HCT116 (cell line): ENCODE measurements at regions not wholly inside any gene's neighbourhood (a gene's known extent, or its start where the extent isn't known, plus 50 kb on each side); places are given as distances from the start of the nearest gene placed in this dataset.

Experiments used
- ATAC-seq: fragments of 200-7000 bp; cut with Tn5 transposase; 2 replicates; pipeline ENCODE4 v1.9.1; 2020; ENCODE audit warnings: mild to moderate bottlenecking, moderate library complexity
- BruUV-seq: library from RNA; stranded (reverse); fragments of 400-500 nt; replicated peaks from 2 replicates; lab custom pipeline; 2021; lab: Mats Ljungman, UMichigan
- CTCF ChIA-PET: fragments of 300-600 bp; sonication (Branson Sonifier 250); formaldehyde crosslinking; loops from one replicate; lab custom pipeline; 2021; ENCODE audit warnings: antibody characterized with exemption; lab: Charles Lee
- POLR2A ChIA-PET: fragments of 300-600, 350-600 bp; sonication (Branson Sonifier 250); formaldehyde crosslinking; loops from one replicate; lab custom pipeline; 2021; ENCODE audit warnings: antibody characterized with exemption; lab: Charles Lee
- RAD21 ChIA-PET, 2 experiments: fragments of 300-600 bp; sonication (Branson Sonifier 250); formaldehyde crosslinking; loops; one replicate each; lab custom pipeline; 2023; ENCODE audit warnings: low total read pairs in 2 of 2; ENCODE audit not compliant: uncharacterized antibody in 2 of 2, unreplicated experiment in 2 of 2, low non-redundant PET in 1 of 2; lab: Charles Lee
- DNase-seq: peaks from one replicate; pipeline ENCODE4 v3.0.0-alpha.2; 2010; ENCODE audit warnings: low read depth, low spot score
- H2AFZ ChIP-seq: fragments of 200-600 bp; shearing (Covaris generic), sonication (generic); 2 replicates; pipeline ENCODE4 v1.6.1; 2017; ENCODE audit warnings: low read depth, mixed run types, mixed read lengths, antibody characterized with exemption, low read length; ENCODE audit not compliant: poor library complexity, severe bottlenecking
- H3K27ac ChIP-seq: 2 replicates; pipeline ENCODE4 v1.5.1; 2012; ENCODE audit warnings: low read depth, low read length
- H3K27me3 ChIP-seq: fragments of 200-600 bp; sonication (generic); 2 replicates; pipeline ENCODE4 v1.6.1; 2016; ENCODE audit warnings: mixed run types, low read length, mixed read lengths; ENCODE audit not compliant: insufficient read depth
- H3K36me3 ChIP-seq, 2 experiments: fragments of 200-500 bp in 1 of 2; fragments of 200-600 bp in 1 of 2; sonication (Bioruptor generic) in 1 of 2; sonication (generic) in 1 of 2; 2 replicates each; pipeline versions ENCODE4 v1.5.1 to v1.6.1; 2014 to 2016; ENCODE audit warnings: low read length in 2 of 2, inconsistent platforms in 1 of 2, mixed read lengths in 1 of 2, mixed run types in 1 of 2; ENCODE audit not compliant: insufficient read depth in 2 of 2, control insufficient read depth in 1 of 2
- H3K4me1 ChIP-seq, 2 experiments: fragments of 200-600 bp in 1 of 2; sonication (generic) in 1 of 2; 2 replicates each; pipeline versions ENCODE4 v1.5.1 to v1.6.1; 2012 to 2017; ENCODE audit warnings: low read length in 2 of 2, inconsistent platforms in 1 of 2, mild to moderate bottlenecking in 1 of 2, mixed read lengths in 1 of 2, mixed run types in 1 of 2, moderate library complexity in 1 of 2; ENCODE audit not compliant: insufficient read depth in 2 of 2, control insufficient read depth in 1 of 2
- H3K4me2 ChIP-seq: fragments of 200-600 bp; sonication (generic); 2 replicates; pipeline ENCODE4 v1.6.1; 2017; ENCODE audit warnings: mixed run types, low read length, mixed read lengths
- H3K4me3 ChIP-seq, 2 experiments: fragments of 200-600 bp in 1 of 2; sonication (generic) in 1 of 2; replicated peaks in 1 of 2; 2 replicates each; pipeline ENCODE4 v1.5.1; 2011 to 2016; ENCODE audit warnings: low read length in 2 of 2, control low read depth in 1 of 2, low read depth in 1 of 2, mild to moderate bottlenecking in 1 of 2, mixed read lengths in 1 of 2, mixed run types in 1 of 2
- H3K79me2 ChIP-seq: fragments of 200-600 bp; sonication (generic); 2 replicates; pipeline ENCODE4 v1.6.1; 2017; ENCODE audit warnings: mild to moderate bottlenecking, mixed run types, low read length, moderate library complexity, mixed read lengths; ENCODE audit not compliant: insufficient read depth
- H3K9ac ChIP-seq: fragments of 200-600 bp; sonication (generic); 2 replicates; pipeline ENCODE4 v1.6.1; 2016; ENCODE audit warnings: low read length, mixed read lengths
- H3K9me2 ChIP-seq: fragments of 200-600 bp; sonication (generic), shearing (Covaris generic); 2 replicates; pipeline ENCODE4 v1.6.1; 2017; ENCODE audit warnings: mixed run types, mild to moderate bottlenecking, moderate library complexity; ENCODE audit not compliant: insufficient read depth
- H3K9me3 ChIP-seq, 2 experiments: fragments of 200-500 bp in 1 of 2; fragments of 200-600 bp in 1 of 2; sonication (Bioruptor generic) in 1 of 2; sonication (generic) in 1 of 2; 2 replicates each; pipeline ENCODE4 v1.6.1; 2014 to 2017; ENCODE audit warnings: low read length in 2 of 2, mixed read lengths in 2 of 2, inconsistent platforms in 1 of 2, low read depth in 1 of 2, mild to moderate bottlenecking in 1 of 2, mixed run types in 1 of 2, moderate library complexity in 1 of 2; ENCODE audit not compliant: control insufficient read depth in 1 of 2, insufficient read depth in 1 of 2
- H4K20me1 ChIP-seq: fragments of 200-600 bp; sonication (generic), shearing (Covaris generic); 2 replicates; pipeline ENCODE4 v1.6.1; 2017; ENCODE audit warnings: mixed run types, mild to moderate bottlenecking, moderate library complexity; ENCODE audit not compliant: insufficient read depth
- CBX3 ChIP-seq: IDR thresholded peaks from 2 replicates; pipeline ENCODE4 v1.6.1; 2012; ENCODE audit warnings: low read depth
- CEBPB ChIP-seq: IDR thresholded peaks from 2 replicates; pipeline ENCODE4 v1.6.1; 2012; ENCODE audit warnings: low read depth
- EGR1 ChIP-seq: IDR thresholded peaks from 2 replicates; pipeline ENCODE4 v1.6.1; 2012; ENCODE audit warnings: low read depth
- ELF1 ChIP-seq: IDR thresholded peaks from 2 replicates; pipeline ENCODE4 v1.6.1; 2012; ENCODE audit warnings: low read depth, borderline replicate concordance
- EZH2 ChIP-seq: fragments of 200-600 bp; sonication (generic); IDR thresholded peaks from 2 replicates; pipeline ENCODE4 v1.6.1; 2017; ENCODE audit warnings: antibody characterized with exemption, mixed run types
- EZH2phosphoT487 ChIP-seq: fragments of 200-600 bp; IDR thresholded peaks from 2 replicates; pipeline ENCODE4 v1.6.1; 2018; ENCODE audit warnings: antibody characterized with exemption, borderline replicate concordance
- FOSL1 ChIP-seq: IDR thresholded peaks from 2 replicates; pipeline ENCODE4 v1.6.1; 2012; ENCODE audit warnings: low read depth
- JUND ChIP-seq: IDR thresholded peaks from 2 replicates; pipeline ENCODE4 v1.6.1; 2012
- MAX ChIP-seq: IDR thresholded peaks from 2 replicates; pipeline ENCODE4 v1.6.1; 2012
- POLR2A ChIP-seq: IDR thresholded peaks from 2 replicates; pipeline ENCODE4 v1.7.0; 2011; ENCODE audit warnings: borderline replicate concordance; ENCODE audit not compliant: insufficient read depth, insufficient read length; ENCODE audit errors: extremely low read depth
- SP1 ChIP-seq: IDR thresholded peaks from 2 replicates; pipeline ENCODE4 v1.6.1; 2012; ENCODE audit warnings: low read depth
- SRF ChIP-seq: IDR thresholded peaks from 2 replicates; pipeline ENCODE4 v1.6.1; 2012; ENCODE audit warnings: low read depth
- ZFX ChIP-seq: fragments of 450-650 bp; IDR thresholded peaks from 2 replicates; pipeline ENCODE4 v1.6.1; 2017
- intact Hi-C: fragments of 100-400 bp; cut with micrococcal nuclease; formaldehyde crosslinking; loops from 2 replicates; pipeline ENCODE4 v1.10.0; 2022

GRCh38 chrX:142873214-142873613 lies 152.5 kb upstream of the SPANXN4 start:
- Histone ChIP-seq H3K9me3 (no peaks in the 10 kb centered on the region), H3K9ac (no peak overlapping the region), H3K9me2 (no peaks in the 10 kb centered on the region), H3K36me3 (no peaks in the 10 kb centered on the region), H3K79me2 (no peaks in the 10 kb centered on the region), H4K20me1 (no peaks in the 10 kb centered on the region), H3K4me3 (no peak overlapping the region), H3K4me1 (no peaks in the 10 kb centered on the region), H3K27me3 (no peaks in the 10 kb centered on the region), H3K27ac (no peak overlapping the region), H2AFZ (no peak overlapping the region), H3K4me2 (no peak overlapping the region)
- ChIA-PET RAD21 (no interaction called here), CTCF (no interaction called here), POLR2A (no interaction called here)
- intact Hi-C loops = no loop called here
- no TSS peak for BruUV-seq
- ATAC-seq (no peak), DNase-seq (no peak)
- no peak for TF ChIP-seq FOSL1
- TF ChIP-seq EZH2phosphoT487 = no peak
- TF ChIP-seq SP1 = no peak
- TF ChIP-seq JUND = no peak
- no peak for TF ChIP-seq EGR1
- no peak for TF ChIP-seq ZFX
- TF ChIP-seq CBX3 = no peak
- TF ChIP-seq ELF1 = no peak
- TF ChIP-seq MAX = no peak
- TF ChIP-seq SRF = no peak
- no peak for TF ChIP-seq EZH2
- no peak for TF ChIP-seq CEBPB

GRCh38 chrX:142884881-142885280 lies 140.8 kb upstream of the SPANXN4 start:
- TF ChIP-seq POLR2A (no peak), CEBPB (no peak)
- Histone ChIP-seq H4K20me1 (no peaks in the 10 kb centered on the region), H3K36me3 (no peaks in the 10 kb centered on the region), H3K79me2 (no peaks in the 10 kb centered on the region), H3K4me1 (no peaks in the 10 kb centered on the region), H3K9me2 (no peaks in the 10 kb centered on the region), H3K27me3 (no peaks in the 10 kb centered on the region), H3K4me2 (no peak overlapping the region), H3K27ac (no peak overlapping the region), H3K4me3 (no peak overlapping the region), H2AFZ (no peak overlapping the region), H3K9me3 (no peaks in the 10 kb centered on the region), H3K9ac (no peak overlapping the region)
- ATAC-seq (no peak), DNase-seq (no peak)
- BruUV-seq = no TSS peak
- CTCF ChIA-PET = no interaction called here
- POLR2A ChIA-PET = no interaction called here
- intact Hi-C loops = loop anchor here (5.0 kb wide), 1 partner anchor 47 kb away; no protein-coding TSS in a partner anchor
- RAD21 ChIA-PET = no interaction called here
